Panc1 (cell line): ENCODE measurements at regions not wholly inside any gene's neighbourhood (a gene's known extent, or its start where the extent isn't known, plus 50 kb on each side); places are given as distances from the start of the nearest gene placed in this dataset.

Experiments
- ATAC-seq: fragments of 200-7000 bp; cut with Tn5 transposase; 2 replicates; pipeline ENCODE4 v1.9.1; 2020; ENCODE audit warnings: mild to moderate bottlenecking, moderate library complexity
- BruUV-seq: library from RNA; stranded (reverse); fragments of 400-500 nt; replicated peaks from 2 replicates; lab custom pipeline; 2021; lab: Mats Ljungman, UMichigan
- CTCF ChIA-PET: fragments of 300-600 bp; sonication (Branson Sonifier 250); formaldehyde crosslinking; loops from one replicate; lab custom pipeline; 2022; ENCODE audit warnings: antibody characterized with exemption; lab: Charles Lee
- POLR2A ChIA-PET: fragments of 300-600 bp; sonication (Branson Sonifier 250); formaldehyde crosslinking; loops from one replicate; lab custom pipeline; 2022; ENCODE audit warnings: antibody characterized with exemption; lab: Charles Lee
- DNase-seq: peaks from one replicate; pipeline ENCODE4 v3.0.0-alpha.2; 2010; ENCODE audit warnings: low read depth, low spot score
- H3K27ac ChIP-seq: 2 replicates; pipeline ENCODE4 v1.5.1; 2011; ENCODE audit warnings: mild to moderate bottlenecking, low read length, inconsistent platforms
- H3K27me3 ChIP-seq: fragments of 200-500 bp; sonication (Bioruptor generic); 2 replicates; pipeline ENCODE4 v1.6.0; 2014; ENCODE audit warnings: low read length, inconsistent platforms; ENCODE audit not compliant: control insufficient read depth, insufficient read depth
- H3K36me3 ChIP-seq: fragments of 200-500 bp; sonication (Bioruptor generic); 2 replicates; pipeline ENCODE4 v1.5.1; 2014; ENCODE audit warnings: inconsistent platforms, mild to moderate bottlenecking, low read length, moderate library complexity; ENCODE audit not compliant: control insufficient read depth, insufficient read depth
- H3K4me1 ChIP-seq: 2 replicates; pipeline ENCODE4 v1.5.1; 2011; ENCODE audit warnings: inconsistent platforms, mild to moderate bottlenecking, low read length, moderate library complexity; ENCODE audit not compliant: control insufficient read depth, insufficient read depth
- H3K4me3 ChIP-seq, 2 experiments: 2 replicates each; pipeline ENCODE4 v1.5.1; 2011 to 2012; ENCODE audit warnings: low read depth in 2 of 2, low read length in 2 of 2, mild to moderate bottlenecking in 2 of 2, inconsistent platforms in 1 of 2, moderate library complexity in 1 of 2
- H3K9me3 ChIP-seq: fragments of 200-500 bp; sonication (Bioruptor generic); 2 replicates; pipeline ENCODE4 v1.5.1; 2014; ENCODE audit warnings: low read depth, mild to moderate bottlenecking, inconsistent platforms, low read length, moderate library complexity; ENCODE audit not compliant: control insufficient read depth, insufficient read depth
- POLR2AphosphoS5 ChIP-seq: IDR thresholded peaks from 2 replicates; pipeline ENCODE4 v1.6.1; 2012; ENCODE audit warnings: mild to moderate bottlenecking, low read depth, low read length, moderate library complexity
- SIN3A ChIP-seq: IDR thresholded peaks from 2 replicates; pipeline ENCODE4 v1.6.1; 2012; ENCODE audit warnings: low read depth, mild to moderate bottlenecking, low read length, moderate library complexity, borderline replicate concordance; ENCODE audit not compliant: insufficient read depth
- TCF7L2 ChIP-seq: IDR thresholded peaks from 2 replicates; pipeline ENCODE4 v1.6.1; 2011; ENCODE audit warnings: mild to moderate bottlenecking, low read depth, low read length, inconsistent platforms
- in situ Hi-C: cut with HindIII; loops from 2 replicates; pipeline ENCODE4 v1.10.0; 2016; ENCODE audit warnings: low sequenced_read_pairs, low pct_unique_long_range_greater_than_20kb
- intact Hi-C: fragments of 100-400 bp; cut with micrococcal nuclease; formaldehyde crosslinking; loops from one replicate; pipeline ENCODE4 v1.10.0; 2022; ENCODE audit not compliant: unreplicated experiment
- TF ChIP-seq, protein P1 (sequence below), 2 experiments: IDR thresholded peaks; 2 replicates each; pipeline ENCODE4 v1.6.1; 2011 to 2012; ENCODE audit warnings: low read depth in 2 of 2, control low read depth in 1 of 2, low read length in 1 of 2, mild to moderate bottlenecking in 1 of 2, moderate library complexity in 1 of 2; ENCODE audit not compliant: insufficient read depth in 1 of 2
- TF ChIP-seq, protein P2 (sequence below): fragments of 450-650 bp; IDR thresholded peaks from 2 replicates; pipeline ENCODE4 v1.5.1; 2017; ENCODE audit warnings: mild to moderate bottlenecking

DNA sequence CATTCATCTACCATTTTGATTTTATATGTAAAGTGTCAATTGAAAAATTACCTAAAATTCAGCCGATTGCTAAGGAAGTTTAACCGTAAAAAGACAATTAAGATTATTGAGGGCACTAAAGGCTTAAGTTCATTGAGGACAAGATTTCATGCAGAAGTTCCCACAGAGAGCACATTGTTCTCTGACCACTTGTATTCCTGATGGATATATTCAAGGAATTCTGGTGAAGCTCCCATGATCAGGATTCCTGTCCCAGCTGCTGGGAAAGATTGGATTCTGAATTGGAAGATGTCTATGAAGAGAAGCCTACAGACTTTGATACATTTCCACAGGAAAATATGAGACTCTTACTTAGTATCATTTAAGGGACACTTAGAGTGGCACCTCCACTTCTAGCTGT lies 209.2 kb upstream of the KCTD3 start:
- intact Hi-C loops, result no loop called here
- CTCF ChIA-PET, result no interaction called here

DNA sequence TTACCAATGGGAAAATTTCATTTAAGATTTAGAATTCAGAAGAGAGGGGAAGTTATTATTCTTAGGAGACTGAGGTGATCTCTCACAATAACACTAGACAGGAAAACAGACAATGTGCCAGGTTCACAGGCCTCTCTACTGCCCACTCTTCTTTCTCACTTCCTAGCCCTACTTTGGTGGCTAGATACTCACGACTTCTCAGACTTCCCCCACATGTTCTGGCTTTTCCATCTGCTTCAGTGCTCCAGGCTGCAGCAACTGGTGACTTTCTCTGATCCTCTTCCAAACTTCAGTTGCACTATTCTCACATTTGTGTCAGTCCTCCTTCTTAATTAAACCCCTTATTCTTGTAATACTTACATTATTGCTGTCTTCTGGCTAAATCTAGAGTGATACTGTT lies 208.7 kb upstream of the KCTD3 start:
- Histone ChIP-seq H3K4me1 (no peaks in the 10 kb centered on the region), H3K27me3 (no peaks in the 10 kb centered on the region), H3K4me3 (no peak overlapping the region), H3K36me3 (no peaks in the 10 kb centered on the region), H3K27ac (no peak overlapping the region), H3K9me3 (no peaks in the 10 kb centered on the region)
- TF ChIP-seq POLR2AphosphoS5 (no peak), TCF7L2 (no peak)
- TF ChIP-seq, protein P1, sequence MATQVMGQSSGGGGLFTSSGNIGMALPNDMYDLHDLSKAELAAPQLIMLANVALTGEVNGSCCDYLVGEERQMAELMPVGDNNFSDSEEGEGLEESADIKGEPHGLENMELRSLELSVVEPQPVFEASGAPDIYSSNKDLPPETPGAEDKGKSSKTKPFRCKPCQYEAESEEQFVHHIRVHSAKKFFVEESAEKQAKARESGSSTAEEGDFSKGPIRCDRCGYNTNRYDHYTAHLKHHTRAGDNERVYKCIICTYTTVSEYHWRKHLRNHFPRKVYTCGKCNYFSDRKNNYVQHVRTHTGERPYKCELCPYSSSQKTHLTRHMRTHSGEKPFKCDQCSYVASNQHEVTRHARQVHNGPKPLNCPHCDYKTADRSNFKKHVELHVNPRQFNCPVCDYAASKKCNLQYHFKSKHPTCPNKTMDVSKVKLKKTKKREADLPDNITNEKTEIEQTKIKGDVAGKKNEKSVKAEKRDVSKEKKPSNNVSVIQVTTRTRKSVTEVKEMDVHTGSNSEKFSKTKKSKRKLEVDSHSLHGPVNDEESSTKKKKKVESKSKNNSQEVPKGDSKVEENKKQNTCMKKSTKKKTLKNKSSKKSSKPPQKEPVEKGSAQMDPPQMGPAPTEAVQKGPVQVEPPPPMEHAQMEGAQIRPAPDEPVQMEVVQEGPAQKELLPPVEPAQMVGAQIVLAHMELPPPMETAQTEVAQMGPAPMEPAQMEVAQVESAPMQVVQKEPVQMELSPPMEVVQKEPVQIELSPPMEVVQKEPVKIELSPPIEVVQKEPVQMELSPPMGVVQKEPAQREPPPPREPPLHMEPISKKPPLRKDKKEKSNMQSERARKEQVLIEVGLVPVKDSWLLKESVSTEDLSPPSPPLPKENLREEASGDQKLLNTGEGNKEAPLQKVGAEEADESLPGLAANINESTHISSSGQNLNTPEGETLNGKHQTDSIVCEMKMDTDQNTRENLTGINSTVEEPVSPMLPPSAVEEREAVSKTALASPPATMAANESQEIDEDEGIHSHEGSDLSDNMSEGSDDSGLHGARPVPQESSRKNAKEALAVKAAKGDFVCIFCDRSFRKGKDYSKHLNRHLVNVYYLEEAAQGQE (IDR thresholded peaks at IDR 0.05; ENCODE audit: insufficient read depth in 1 of 2, low read depth in 2 of 2, low read length in 1 of 2), result no peak
- in situ Hi-C loops (no loop called here), intact Hi-C loops (no loop called here)
- POLR2A ChIA-PET, result no interaction called here
- DNase-seq, result no peak
- ATAC-seq, result no peak
- CTCF ChIA-PET, result no interaction called here
- BruUV-seq, result no TSS peak

More for the DNA sequence above, 209.2 kb upstream of the KCTD3 start:
- POLR2A ChIA-PET, result no interaction called here
- Histone ChIP-seq H3K4me3 (no peak overlapping the region), H3K36me3 (no peaks in the 10 kb centered on the region), H3K27ac (no peak overlapping the region), H3K9me3 (no peaks in the 10 kb centered on the region), H3K27me3 (no peaks in the 10 kb centered on the region), H3K4me1 (no peaks in the 10 kb centered on the region)
- BruUV-seq, result no TSS peak
- TF ChIP-seq POLR2AphosphoS5 (no peak), TCF7L2 (no peak), SIN3A (no peak)
- TF ChIP-seq, protein P2, sequence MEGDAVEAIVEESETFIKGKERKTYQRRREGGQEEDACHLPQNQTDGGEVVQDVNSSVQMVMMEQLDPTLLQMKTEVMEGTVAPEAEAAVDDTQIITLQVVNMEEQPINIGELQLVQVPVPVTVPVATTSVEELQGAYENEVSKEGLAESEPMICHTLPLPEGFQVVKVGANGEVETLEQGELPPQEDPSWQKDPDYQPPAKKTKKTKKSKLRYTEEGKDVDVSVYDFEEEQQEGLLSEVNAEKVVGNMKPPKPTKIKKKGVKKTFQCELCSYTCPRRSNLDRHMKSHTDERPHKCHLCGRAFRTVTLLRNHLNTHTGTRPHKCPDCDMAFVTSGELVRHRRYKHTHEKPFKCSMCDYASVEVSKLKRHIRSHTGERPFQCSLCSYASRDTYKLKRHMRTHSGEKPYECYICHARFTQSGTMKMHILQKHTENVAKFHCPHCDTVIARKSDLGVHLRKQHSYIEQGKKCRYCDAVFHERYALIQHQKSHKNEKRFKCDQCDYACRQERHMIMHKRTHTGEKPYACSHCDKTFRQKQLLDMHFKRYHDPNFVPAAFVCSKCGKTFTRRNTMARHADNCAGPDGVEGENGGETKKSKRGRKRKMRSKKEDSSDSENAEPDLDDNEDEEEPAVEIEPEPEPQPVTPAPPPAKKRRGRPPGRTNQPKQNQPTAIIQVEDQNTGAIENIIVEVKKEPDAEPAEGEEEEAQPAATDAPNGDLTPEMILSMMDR, result no peak
- TF ChIP-seq, protein P1 (IDR thresholded peaks at IDR 0.05; ENCODE audit: insufficient read depth in 1 of 2, low read depth in 2 of 2, low read length in 1 of 2), result no peak
- no peak for ATAC-seq
- in situ Hi-C loops, result no loop called here
- DNase-seq, result no peak
